ENCODE measurements at regions not wholly inside any gene's neighbourhood (a gene's known extent, or its start where the extent isn't known, plus 50 kb on each side); places are given as distances from the start of the nearest gene placed in this dataset.

DNA sequence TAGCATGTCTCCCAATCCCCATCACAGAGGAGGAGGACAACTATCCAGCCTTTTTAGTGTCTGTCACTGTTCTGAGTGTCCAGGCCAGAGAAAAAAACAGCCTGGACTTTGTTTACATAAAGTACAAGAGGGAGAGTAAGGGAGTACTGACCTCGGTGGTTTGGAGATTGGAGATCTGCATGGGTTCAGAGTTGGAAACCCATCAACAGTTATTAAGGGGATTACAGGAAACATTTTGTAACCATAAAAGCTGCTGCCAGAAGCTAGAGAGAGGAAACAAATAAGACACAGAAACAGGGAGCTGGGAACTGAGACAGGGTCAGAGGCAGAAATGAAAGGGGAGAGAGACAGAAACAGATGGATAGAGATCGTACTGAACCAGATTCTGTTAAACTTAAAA, 131.5 kb upstream of the CTTNBP2NL start:
- DNase-seq (ENCODE audit: low spot score), result no peak

GRCh38 chr1:112265931-112266330, 130.1 kb upstream of the CTTNBP2NL start:
- DNase-seq (ENCODE audit: low spot score), result no peak

DNA sequence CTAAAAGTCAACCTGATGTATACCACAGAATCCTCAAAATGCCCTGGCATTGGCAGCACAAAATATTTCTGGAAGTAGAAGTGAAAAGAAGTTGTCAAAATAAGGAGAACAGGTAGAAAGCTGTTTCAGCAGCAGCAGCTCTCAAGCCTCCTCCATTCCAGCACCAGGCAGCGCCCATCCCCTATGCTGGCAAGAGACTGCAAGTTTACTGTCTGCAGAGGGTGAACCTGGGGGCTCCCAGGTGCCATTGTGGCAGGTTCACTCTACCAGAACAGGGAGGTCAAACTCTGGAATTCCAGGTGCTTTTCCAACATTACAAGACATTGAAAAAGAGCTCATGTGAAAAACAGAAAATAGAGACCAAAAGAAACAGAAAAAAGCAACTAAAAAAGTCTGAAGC, 128.8 kb upstream of the CTTNBP2NL start:
- no peak for DNase-seq (ENCODE audit: low spot score)

DNA sequence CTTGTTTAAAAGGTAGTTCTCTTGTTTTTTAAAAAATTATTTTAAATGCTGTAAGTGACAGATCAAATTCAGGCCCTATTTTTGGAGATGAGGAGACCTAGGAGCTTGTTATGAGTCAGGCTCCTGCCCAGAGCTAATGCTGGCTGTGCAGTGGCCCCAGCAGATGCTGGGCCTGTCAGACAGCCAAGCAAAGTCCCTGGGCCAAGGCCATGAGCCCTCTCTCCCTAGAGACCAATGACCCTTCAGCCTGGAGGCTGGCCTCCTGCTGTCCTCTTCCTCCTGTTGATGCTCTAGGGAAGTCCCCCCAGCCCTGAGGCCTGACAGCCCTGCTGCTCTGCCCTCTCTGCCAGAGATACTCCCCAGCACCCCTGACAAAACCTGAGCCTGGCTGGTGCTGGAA, 128.1 kb upstream of the CTTNBP2NL start:
- no peak for DNase-seq (ENCODE audit: low spot score)

GRCh38 chr1:112268408-112268807, 127.6 kb upstream of the CTTNBP2NL start:
- no peak for DNase-seq (ENCODE audit: low spot score)

GRCh38 chr1:112271270-112271669, 124.7 kb upstream of the CTTNBP2NL start:
- no peak for DNase-seq (ENCODE audit: low spot score)

GRCh38 chr1:112272101-112272772, 123.8 kb upstream of the CTTNBP2NL start:
- no peak for DNase-seq (ENCODE audit: low spot score)

- no peak for DNase-seq (ENCODE audit: low spot score)
Observed at GRCh38 chr1:112284796-112285195, 111.2 kb upstream of the CTTNBP2NL start.

DNA sequence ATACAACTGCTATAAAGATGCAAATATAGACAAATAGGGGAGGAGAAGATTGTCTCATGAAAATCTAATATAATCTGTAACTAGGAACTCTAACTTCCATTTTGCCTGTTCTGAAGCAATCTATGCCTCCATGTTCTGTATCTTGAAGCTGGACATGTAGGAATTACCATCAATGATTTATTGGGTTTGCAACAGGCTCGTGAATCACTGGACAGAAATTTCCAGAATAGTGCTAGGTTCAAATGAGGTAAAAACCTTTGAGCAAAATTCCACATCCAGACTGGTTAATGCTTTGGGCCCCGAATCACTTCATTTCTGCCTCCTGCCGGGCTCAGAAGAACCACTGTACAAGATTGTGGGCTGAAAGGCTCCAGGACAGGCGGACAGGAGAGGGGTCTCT, 110.7 kb upstream of the CTTNBP2NL start:
- no peak for DNase-seq (ENCODE audit: low spot score)

GRCh38 chr1:112285746-112286145, 110.3 kb upstream of the CTTNBP2NL start:
- DNase-seq (ENCODE audit: low spot score), result no peak

DNA sequence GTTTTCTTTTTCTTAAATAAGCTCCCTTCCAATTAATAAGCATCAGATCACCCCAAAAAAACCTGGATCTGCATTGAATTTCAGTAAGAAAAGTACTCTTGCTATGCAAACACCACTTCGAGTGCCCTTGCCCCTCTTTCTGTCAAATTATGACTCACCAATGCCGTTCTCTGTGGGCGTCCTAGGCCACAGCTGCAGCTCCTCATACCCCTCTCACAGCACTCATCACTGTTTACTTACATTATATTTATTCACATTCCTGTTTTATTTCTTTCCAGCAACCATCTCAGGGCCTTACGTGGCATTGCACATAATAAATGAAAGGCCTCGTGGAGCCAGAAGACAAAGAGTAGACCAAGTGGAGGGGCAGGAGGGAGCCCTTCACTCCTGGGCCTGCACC, 99.1 kb upstream of the CTTNBP2NL start:
- peak; percentile 3 for DNase-seq (ENCODE audit: low spot score)

GRCh38 chr1:112297536-112297935, 98.5 kb upstream of the CTTNBP2NL start:
- peak; percentile 5 for DNase-seq (ENCODE audit: low spot score)

GRCh38 chr1:112298558-112298957, 97.5 kb upstream of the CTTNBP2NL start:
- DNase-seq (ENCODE audit: low spot score), result peak; percentile 64

DNA sequence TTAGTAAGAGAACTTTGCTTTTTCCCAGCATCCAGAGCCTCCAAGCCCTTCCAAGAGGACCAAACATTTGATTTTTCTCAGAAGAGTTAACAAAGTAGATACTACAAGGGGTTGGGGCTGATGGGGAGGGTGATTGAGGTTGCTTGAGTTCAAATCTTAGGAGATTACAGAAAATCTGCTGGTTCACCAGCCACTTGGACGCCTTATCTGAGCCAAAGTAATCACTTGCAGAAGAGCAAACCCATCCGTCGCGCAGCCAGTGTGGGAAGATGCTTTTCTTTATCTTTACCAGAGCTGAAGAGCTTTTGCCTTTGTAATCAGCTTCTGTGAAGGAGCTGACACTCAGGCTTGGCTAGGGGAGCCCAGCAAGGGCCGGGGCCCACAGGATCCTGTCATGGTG, 91.9 kb upstream of the CTTNBP2NL start:
- no peak for DNase-seq (ENCODE audit: low spot score)

- DNase-seq (ENCODE audit: low spot score), result no peak
Observed at GRCh38 chr1:112304612-112305011, 91.4 kb upstream of the CTTNBP2NL start.

- DNase-seq (ENCODE audit: low spot score), result no peak
Observed at GRCh38 chr1:112307930-112308591, 88.0 kb upstream of the CTTNBP2NL start.

DNA sequence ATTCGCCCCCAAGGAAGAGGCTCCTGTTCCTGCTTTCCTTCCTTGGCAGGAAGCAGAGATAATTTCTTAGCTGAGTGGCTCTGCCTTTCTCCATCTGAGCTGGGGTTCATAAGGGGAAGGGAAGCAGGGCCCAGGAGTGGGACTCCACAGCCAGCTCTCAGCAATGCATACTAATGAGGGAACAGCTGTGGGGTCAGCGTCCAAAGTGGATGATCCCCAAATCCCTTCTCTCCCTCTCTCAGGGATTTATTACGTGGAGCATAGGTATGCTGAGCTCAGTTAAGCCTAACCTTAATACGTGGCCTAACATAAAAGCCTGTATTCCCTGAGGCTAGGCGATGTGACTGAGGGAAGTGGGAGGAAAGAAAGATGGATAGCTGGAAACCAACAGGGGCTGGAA, 87.3 kb upstream of the CTTNBP2NL start:
- DNase-seq (ENCODE audit: low spot score), result no peak

GRCh38 chr1:112309499-112309898, 86.5 kb upstream of the CTTNBP2NL start:
- no peak for DNase-seq (ENCODE audit: low spot score)

GRCh38 chr1:112312315-112312714, 83.7 kb upstream of the CTTNBP2NL start:
- no peak for DNase-seq (ENCODE audit: low spot score)

DNA sequence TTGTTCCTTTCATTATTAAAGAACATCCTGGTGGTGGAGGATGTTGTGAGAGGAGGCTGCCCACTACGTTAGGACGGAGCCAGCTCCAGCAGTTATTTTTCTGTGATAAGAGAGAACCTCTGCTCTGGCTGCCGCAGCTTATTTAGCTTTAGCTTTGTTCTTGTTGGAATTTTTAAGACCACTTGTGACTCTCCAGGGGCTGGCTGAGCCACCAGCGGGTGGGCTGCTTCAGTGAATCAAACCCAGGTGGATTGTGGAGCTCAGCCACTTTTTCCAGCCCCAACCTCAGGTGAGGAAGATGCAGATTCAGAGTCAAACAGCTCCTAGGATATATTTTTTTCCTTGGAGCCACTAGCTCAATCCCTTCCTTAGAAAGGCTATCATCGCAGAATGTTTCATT, 83.1 kb upstream of the CTTNBP2NL start:
- no peak for DNase-seq (ENCODE audit: low spot score)

DNA sequence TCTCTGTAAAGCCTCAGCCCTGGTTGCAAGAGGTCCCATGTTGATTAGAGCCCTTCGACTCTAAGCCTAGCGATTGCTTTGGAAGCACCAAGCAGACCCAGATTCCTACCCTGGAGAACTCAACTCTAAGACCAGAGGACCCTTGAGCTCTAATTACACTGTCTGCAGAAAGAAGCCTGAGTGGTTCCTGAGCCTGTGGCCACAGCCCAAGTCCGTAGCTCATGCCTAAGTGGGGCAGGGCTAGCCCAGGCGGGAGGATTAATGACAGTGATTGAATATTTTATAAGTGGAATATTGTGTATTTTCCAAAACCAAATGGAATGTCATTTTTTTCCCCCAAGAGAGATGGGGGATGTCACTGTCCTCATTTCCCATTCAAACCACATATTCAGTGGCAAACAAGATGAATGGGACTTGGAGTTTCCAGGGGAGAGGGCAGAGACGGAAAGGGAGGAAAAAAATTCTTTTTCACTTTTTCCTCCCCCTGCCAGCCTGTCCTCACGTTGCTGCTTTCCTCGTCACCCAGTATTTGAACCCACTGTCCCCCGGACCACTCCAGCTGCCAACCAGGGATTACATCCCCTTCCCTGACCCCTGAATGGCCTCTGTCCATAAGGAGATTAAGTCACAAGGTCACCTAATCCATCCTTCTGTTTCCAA, 79.6 kb upstream of the CTTNBP2NL start:
- DNase-seq (ENCODE audit: low spot score), result no peak

DNA sequence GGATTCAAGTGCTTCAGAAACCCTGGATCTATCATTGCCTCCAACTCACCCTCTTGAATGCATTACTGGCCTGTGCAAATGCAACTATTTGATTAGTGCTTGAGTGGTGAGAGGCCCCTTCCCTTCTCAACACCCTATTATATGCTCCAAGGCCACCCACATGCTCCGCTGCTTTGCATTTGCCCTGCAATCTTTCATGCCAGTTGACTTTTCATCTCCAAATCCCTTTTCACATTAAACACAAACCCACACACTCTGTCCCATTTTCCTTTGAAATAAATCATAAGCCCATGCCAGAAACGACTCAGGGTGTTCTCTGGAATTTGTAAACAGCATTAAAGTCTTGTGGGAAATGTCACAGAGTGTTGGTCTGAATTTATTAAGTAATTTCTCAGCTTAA, 78.9 kb upstream of the CTTNBP2NL start:
- no peak for DNase-seq (ENCODE audit: low spot score)

DNA sequence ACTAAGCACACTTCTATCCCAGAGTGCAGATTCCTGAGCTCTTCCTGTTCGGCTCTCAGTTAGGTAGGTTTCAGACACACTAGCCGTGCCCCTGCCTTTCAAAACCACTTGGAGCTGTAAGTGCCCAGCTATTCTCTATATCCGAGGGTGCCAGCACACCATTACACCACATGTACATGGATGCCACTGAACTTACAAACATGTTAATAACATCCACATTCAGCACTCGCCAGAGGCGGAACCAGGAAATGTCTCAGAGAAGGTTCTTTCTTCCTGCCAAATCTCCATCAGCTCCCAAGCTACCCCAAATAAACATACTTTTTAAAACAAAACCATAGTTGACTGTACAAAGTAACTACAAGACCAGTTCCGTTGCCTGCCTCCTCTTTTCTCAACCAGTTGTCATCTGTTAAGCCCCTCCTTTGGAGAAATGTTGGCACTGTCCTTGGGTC, 78.4 kb upstream of the CTTNBP2NL start:
- no peak for DNase-seq (ENCODE audit: low spot score)

All from ecto neural progenitor cell (in vitro differentiated cells).